Mucosa of descending colon (tissue), 3 donors: ENCODE measurements at regions not wholly inside any gene's neighbourhood (a gene's known extent, or its start where the extent isn't known, plus 50 kb on each side); places are given as distances from the start of the nearest gene placed in this dataset.

ENCODE experiments used
- ATAC-seq: fragments of 200-7000 bp; cut with Tn5 transposase; one replicate; pipeline ENCODE4 v1.9.1; 2020; ENCODE audit warnings: mild to moderate bottlenecking, moderate library complexity
- DNase-seq, 3 donors: peaks; one replicate each; pipeline ENCODE4 v3.0.0-alpha.2; 2020
- H3K36me3 ChIP-seq: fragments of 200-600 bp; one replicate; pipeline ENCODE4 v1.8.0; 2021; ENCODE audit warnings: low read depth, mild to moderate bottlenecking
- H3K4me1 ChIP-seq: fragments of 200-600 bp; one replicate; pipeline ENCODE4 v1.8.0; 2021; ENCODE audit warnings: low read depth, mild to moderate bottlenecking
- H3K4me3 ChIP-seq: fragments of 200-600 bp; one replicate; pipeline ENCODE4 v1.8.0; 2021; ENCODE audit warnings: mild to moderate bottlenecking
- H3K9me3 ChIP-seq: fragments of 200-600 bp; one replicate; pipeline ENCODE4 v1.8.0; 2021; ENCODE audit warnings: mild to moderate bottlenecking
- intact Hi-C, 2 donors: fragments of 100-400 bp; cut with DNase I in 1 of 2; cut with micrococcal nuclease in 1 of 2; formaldehyde crosslinking; loops; one replicate each; pipeline versions ENCODE4 v1.11.0 to v1.11.1; 2022; cut with DNase I, micrococcal nuclease
- TF ChIP-seq, protein P1 (sequence below): fragments of 200-600 bp; IDR thresholded peaks from one replicate; pipeline ENCODE4 v1.8.0; 2022; ENCODE audit warnings: antibody characterized with exemption, mild to moderate bottlenecking
- donor health status: DM: no; HTN: no; CAD: no; lungs with moderate emphysema.
- donor health status: DM: no; HTN: no; CAD: no.
- donor health status: DM: no; HTN: yes; CAD: no.

DNA sequence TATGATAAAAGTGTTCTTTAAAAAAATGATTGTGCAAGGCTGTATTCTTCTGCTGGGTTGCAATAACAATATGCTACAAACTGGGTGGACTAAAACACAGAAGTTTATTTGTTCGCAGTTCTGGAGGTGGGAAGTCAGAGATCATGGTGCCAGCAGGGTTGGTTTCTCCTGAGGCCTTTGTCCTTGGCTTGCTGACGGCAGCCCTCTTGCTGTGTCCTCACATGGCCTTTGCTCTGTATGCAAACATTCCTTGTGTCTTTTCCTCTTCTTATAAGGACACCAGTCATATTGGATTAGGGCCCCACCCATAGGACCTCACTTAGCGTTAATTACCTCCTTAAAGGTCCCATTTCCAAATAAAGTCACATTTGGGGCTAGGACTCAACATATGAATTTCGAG, 220.4 kb downstream of the SAMD5 start:
- intact Hi-C loops, result no loop called here
- no peak for DNase-seq
- Histone ChIP-seq H3K9me3 (no peaks in the 10 kb centered on the region), H3K4me1 (no peaks in the 10 kb centered on the region), H3K36me3 (no peaks in the 10 kb centered on the region), H3K4me3 (no peak overlapping the region)
- ATAC-seq, result no peak
- TF ChIP-seq, protein P1, sequence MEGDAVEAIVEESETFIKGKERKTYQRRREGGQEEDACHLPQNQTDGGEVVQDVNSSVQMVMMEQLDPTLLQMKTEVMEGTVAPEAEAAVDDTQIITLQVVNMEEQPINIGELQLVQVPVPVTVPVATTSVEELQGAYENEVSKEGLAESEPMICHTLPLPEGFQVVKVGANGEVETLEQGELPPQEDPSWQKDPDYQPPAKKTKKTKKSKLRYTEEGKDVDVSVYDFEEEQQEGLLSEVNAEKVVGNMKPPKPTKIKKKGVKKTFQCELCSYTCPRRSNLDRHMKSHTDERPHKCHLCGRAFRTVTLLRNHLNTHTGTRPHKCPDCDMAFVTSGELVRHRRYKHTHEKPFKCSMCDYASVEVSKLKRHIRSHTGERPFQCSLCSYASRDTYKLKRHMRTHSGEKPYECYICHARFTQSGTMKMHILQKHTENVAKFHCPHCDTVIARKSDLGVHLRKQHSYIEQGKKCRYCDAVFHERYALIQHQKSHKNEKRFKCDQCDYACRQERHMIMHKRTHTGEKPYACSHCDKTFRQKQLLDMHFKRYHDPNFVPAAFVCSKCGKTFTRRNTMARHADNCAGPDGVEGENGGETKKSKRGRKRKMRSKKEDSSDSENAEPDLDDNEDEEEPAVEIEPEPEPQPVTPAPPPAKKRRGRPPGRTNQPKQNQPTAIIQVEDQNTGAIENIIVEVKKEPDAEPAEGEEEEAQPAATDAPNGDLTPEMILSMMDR, result no peak

- H3K9me3 ChIP-seq, result no peaks in the 10 kb centered on the region
- H3K4me3 ChIP-seq, result no peak overlapping the region
- no peaks in the 10 kb centered on the region for H3K4me1 ChIP-seq
- TF ChIP-seq, protein P1, result no peak
- DNase-seq (no peak), ATAC-seq (no peak)
- intact Hi-C loops, result no loop called here
- no peaks in the 10 kb centered on the region for H3K36me3 ChIP-seq
Measured at GRCh38 chr6:147733686-147734085, 225.2 kb downstream of the SAMD5 start.

- DNase-seq, result no peak
Measured at GRCh38 chr6:147734151-147734550, 225.7 kb downstream of the SAMD5 start.

DNA sequence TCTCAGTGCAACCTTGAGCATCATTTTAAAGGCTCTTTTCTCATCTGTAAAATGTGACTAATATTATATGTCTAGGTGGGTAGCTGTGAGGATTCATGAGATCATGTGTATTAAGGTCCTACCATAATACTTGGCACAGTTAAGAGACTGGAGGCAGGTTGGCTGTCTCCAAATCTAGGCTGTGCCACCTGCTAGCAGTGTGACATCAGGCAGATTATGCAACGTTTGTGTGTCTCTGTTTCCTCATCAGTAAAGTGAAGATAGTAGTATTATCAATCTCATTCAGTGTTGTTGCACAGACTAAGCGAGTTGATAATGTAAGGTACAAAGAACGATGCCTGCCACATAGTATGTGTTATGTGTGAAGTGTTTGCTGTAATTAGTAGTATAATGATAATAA, 227.4 kb downstream of the SAMD5 start:
- DNase-seq (no peak), ATAC-seq (no peak)
- no peaks in the 10 kb centered on the region for H3K36me3 ChIP-seq
- intact Hi-C loops, result no loop called here
- no peaks in the 10 kb centered on the region for H3K9me3 ChIP-seq
- TF ChIP-seq, protein P1, result no peak
- H3K4me3 ChIP-seq, result no peak overlapping the region
- no peaks in the 10 kb centered on the region for H3K4me1 ChIP-seq

More at GRCh38 chr6:147734151-147734550, 225.7 kb downstream of the SAMD5 start:
- ATAC-seq, result no peak
- Histone ChIP-seq H3K36me3 (no peaks in the 10 kb centered on the region), H3K4me3 (no peak overlapping the region), H3K4me1 (no peaks in the 10 kb centered on the region), H3K9me3 (no peaks in the 10 kb centered on the region)
- TF ChIP-seq, protein P1, result no peak
- intact Hi-C loops, result no loop called here

DNA sequence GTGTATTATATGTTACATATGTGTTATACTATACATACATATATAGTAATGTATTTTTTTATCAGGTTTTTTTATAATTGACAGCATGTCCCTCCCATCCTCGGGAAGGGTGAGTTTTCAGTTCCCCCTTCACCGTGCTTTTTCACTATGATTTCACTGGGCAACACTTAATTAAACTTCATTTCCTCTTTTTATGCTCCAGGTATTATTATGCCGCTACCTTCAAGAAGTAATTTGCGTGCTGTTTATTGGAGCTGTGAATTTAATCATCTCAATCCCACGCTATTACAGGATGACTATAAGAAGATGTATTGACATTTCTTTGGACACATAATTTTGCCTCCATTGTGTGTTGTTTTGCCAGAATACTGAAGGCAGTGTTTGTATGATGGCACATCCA, 228.6 kb downstream of the SAMD5 start:
- intact Hi-C loops, result no loop called here
- no peak overlapping the region for H3K4me3 ChIP-seq
- H3K4me1 ChIP-seq, result no peaks in the 10 kb centered on the region
- H3K36me3 ChIP-seq, result no peaks in the 10 kb centered on the region
- ATAC-seq (no peak), DNase-seq (no peak)
- TF ChIP-seq, protein P1, result no peak
- H3K9me3 ChIP-seq, result no peaks in the 10 kb centered on the region

DNA sequence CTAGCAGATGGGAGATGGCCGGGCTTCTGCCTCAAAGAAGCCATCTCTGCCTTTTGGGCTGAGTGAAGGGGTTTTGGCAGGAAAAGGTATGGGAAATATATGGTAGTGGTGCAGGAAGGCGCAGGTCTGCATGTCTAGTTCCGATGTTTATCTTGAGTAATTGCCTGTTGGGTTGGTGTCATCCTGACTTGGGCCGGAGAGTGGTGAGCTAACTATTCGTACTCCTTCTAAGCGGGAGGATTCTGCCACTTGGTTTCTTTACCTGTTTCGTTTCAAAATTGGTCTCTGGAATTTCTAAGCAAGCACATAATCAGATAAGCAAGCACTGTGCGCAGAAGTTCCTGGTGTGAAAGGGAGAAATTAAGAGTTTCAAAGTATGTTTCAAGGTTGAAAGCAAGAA, 229.6 kb downstream of the SAMD5 start:
- Histone ChIP-seq H3K4me1 (no peaks in the 10 kb centered on the region), H3K9me3 (no peaks in the 10 kb centered on the region), H3K36me3 (no peaks in the 10 kb centered on the region), H3K4me3 (no peak overlapping the region)
- ATAC-seq, result no peak
- intact Hi-C loops, result no loop called here
- DNase-seq, result no peak
- TF ChIP-seq, protein P1, result no peak
